IMR-90 (cell line): ENCODE measurements at regions not wholly inside any gene's neighbourhood (a gene's known extent, or its start where the extent isn't known, plus 50 kb on each side); places are given as distances from the start of the nearest gene placed in this dataset.

ENCODE experiments used
- ATAC-seq: fragments of 200-7000 bp; cut with Tn5 transposase; 2 replicates; pipeline ENCODE4 v1.9.1; 2020; ENCODE audit warnings: low read depth, mild to moderate bottlenecking, moderate library complexity
- BruUV-seq: library from RNA; stranded (reverse); fragments of 400-500 nt; replicated peaks from 2 replicates; lab custom pipeline; 2021; lab: Mats Ljungman, UMichigan
- CTCF ChIA-PET: fragments of 300-600 bp; formaldehyde crosslinking; extraction: SDS; loops from one replicate; lab custom pipeline; 2021; ENCODE audit warnings: antibody characterized with exemption; lab: Yijun Ruan, JAX
- POLR2A ChIA-PET: fragments of 300-600 bp; sonication (Branson Sonifier 250); formaldehyde crosslinking; loops from one replicate; lab custom pipeline; 2022; ENCODE audit warnings: antibody characterized with exemption; ENCODE audit not compliant: unreplicated experiment; lab: Charles Lee
- DNase-seq: peaks from one replicate; pipeline ENCODE4 v3.0.0; 2013
- H2AFZ ChIP-seq: replicated peaks from 2 replicates; pipeline ENCODE3; 2013; ENCODE audit warnings: low read length, mild to moderate bottlenecking; ENCODE audit not compliant: poor library complexity
- H2AK5ac ChIP-seq: 2 replicates; pipeline ENCODE4 v1.6.1; 2013; ENCODE audit warnings: low read depth, low read length, inconsistent platforms
- H2AK9ac ChIP-seq: replicated peaks from 2 replicates; pipeline ENCODE3; 2013; ENCODE audit warnings: mild to moderate bottlenecking, low read depth, low read length, moderate library complexity; ENCODE audit not compliant: poor library complexity
- H2BK120ac ChIP-seq: 2 replicates; pipeline ENCODE4 v1.6.1; 2013; ENCODE audit warnings: low read depth, low read length, inconsistent platforms
- H2BK15ac ChIP-seq: 3 replicates; pipeline ENCODE4 v1.6.1; 2013; ENCODE audit warnings: low read depth, low read length, inconsistent platforms
- H2BK20ac ChIP-seq: 2 replicates; pipeline ENCODE4 v1.6.1; 2013; ENCODE audit warnings: low read depth, mild to moderate bottlenecking, inconsistent platforms, low read length, moderate library complexity
- H2BK5ac ChIP-seq: 2 replicates; pipeline ENCODE4 v1.6.1; 2013; ENCODE audit warnings: mild to moderate bottlenecking, low read depth, low read length, inconsistent platforms; ENCODE audit not compliant: poor library complexity, severe bottlenecking
- H3K14ac ChIP-seq: replicated peaks from 2 replicates; pipeline ENCODE4 v1.6.1; 2013; ENCODE audit warnings: low read depth, low read length, inconsistent platforms
- H3K18ac ChIP-seq: 2 replicates; pipeline ENCODE4 v1.6.1; 2013; ENCODE audit warnings: low read depth, low read length, control low read depth
- H3K23ac ChIP-seq: 2 replicates; pipeline ENCODE4 v1.6.1; 2013; ENCODE audit warnings: low read depth, low read length, inconsistent platforms
- H3K27ac ChIP-seq: 2 replicates; pipeline ENCODE4 v1.5.1; 2013; ENCODE audit warnings: mild to moderate bottlenecking, control low read depth, low read length; ENCODE audit not compliant: insufficient read depth
- H3K27me3 ChIP-seq: 2 replicates; pipeline ENCODE4 v1.6.1; 2013; ENCODE audit warnings: low read length; ENCODE audit not compliant: control insufficient read depth, insufficient read depth
- H3K36me3 ChIP-seq: 2 replicates; pipeline ENCODE4 v1.6.1; 2013; ENCODE audit warnings: low read length, mixed read lengths; ENCODE audit not compliant: control insufficient read depth, insufficient read depth
- H3K4ac ChIP-seq: 2 replicates; pipeline ENCODE4 v1.6.1; 2013; ENCODE audit warnings: low read depth, low read length, inconsistent platforms
- H3K4me1 ChIP-seq: 2 replicates; pipeline ENCODE4 v1.6.1; 2013; ENCODE audit warnings: low read length, mixed read lengths; ENCODE audit not compliant: control insufficient read depth, insufficient read depth
- H3K4me2 ChIP-seq: 2 replicates; pipeline ENCODE4 v1.6.1; 2013; ENCODE audit warnings: low read depth, mild to moderate bottlenecking, control low read depth, low read length, moderate library complexity
- H3K4me3 ChIP-seq: 2 replicates; pipeline ENCODE4 v1.5.1; 2013; ENCODE audit warnings: low read depth, mild to moderate bottlenecking, control low read depth, low read length, moderate library complexity; ENCODE audit not compliant: insufficient read depth
- H3K56ac ChIP-seq: 2 replicates; pipeline ENCODE4 v1.6.1; 2013; ENCODE audit warnings: low read length, inconsistent platforms; ENCODE audit not compliant: insufficient read depth; ENCODE audit errors: extremely low read depth
- H3K79me1 ChIP-seq, 2 experiments: 2 replicates each; pipeline ENCODE4 v1.6.1; 2013; ENCODE audit warnings: low read length in 2 of 2, inconsistent platforms in 1 of 2, low read depth in 1 of 2
- H3K9ac ChIP-seq: 2 replicates; pipeline ENCODE4 v1.6.1; 2013; ENCODE audit warnings: low read depth, low read length, control low read depth
- H3K9me1 ChIP-seq: 2 replicates; pipeline ENCODE4 v1.6.1; 2013; ENCODE audit warnings: low read length, inconsistent platforms; ENCODE audit not compliant: insufficient read depth
- H3K9me3 ChIP-seq: 2 replicates; pipeline ENCODE4 v1.6.1; 2013; ENCODE audit warnings: low read length; ENCODE audit not compliant: control insufficient read depth, insufficient read depth
- H4K20me1 ChIP-seq: 2 replicates; pipeline ENCODE4 v1.6.1; 2013; ENCODE audit warnings: low read length, inconsistent platforms; ENCODE audit not compliant: insufficient read depth
- H4K5ac ChIP-seq: 2 replicates; pipeline ENCODE4 v1.6.1; 2013; ENCODE audit warnings: mild to moderate bottlenecking, low read depth, low read length, control low read depth
- H4K8ac ChIP-seq, 2 experiments: 2 replicates each; pipeline ENCODE4 v1.6.1; 2013; ENCODE audit warnings: low read depth in 2 of 2, low read length in 2 of 2, control low read depth in 1 of 2, inconsistent platforms in 1 of 2
- H4K91ac ChIP-seq: 2 replicates; pipeline ENCODE4 v1.6.1; 2013; ENCODE audit warnings: low read depth, low read length, inconsistent platforms; ENCODE audit not compliant: insufficient read depth
- CEBPB ChIP-seq: IDR thresholded peaks from 2 replicates; pipeline ENCODE4 v1.6.1; 2012; ENCODE audit warnings: low read depth, low read length, improper control_type of control experiment
- CTCF ChIP-seq: conservative IDR thresholded peaks from 2 replicates; pipeline ENCODE4 v1.5.1; 2012; ENCODE audit warnings: mild to moderate bottlenecking, low read depth, low read length, improper control_type of control experiment
- MAZ ChIP-seq: IDR thresholded peaks from 2 replicates; pipeline ENCODE4 v1.6.1; 2012; ENCODE audit warnings: low read depth, mild to moderate bottlenecking, low read length, improper control_type of control experiment, moderate library complexity, borderline replicate concordance
- MXI1 ChIP-seq: IDR thresholded peaks from 2 replicates; pipeline ENCODE4 v1.6.1; 2012; ENCODE audit warnings: low read depth, mild to moderate bottlenecking, low read length, moderate library complexity, borderline replicate concordance
- NFE2L2 ChIP-seq: fragments of 150-350 bp; IDR thresholded peaks from 2 replicates; pipeline ENCODE4 v1.6.1; 2016; ENCODE audit warnings: low read depth, mild to moderate bottlenecking, low read length
- RAD21 ChIP-seq: IDR thresholded peaks from 2 replicates; pipeline ENCODE4 v1.6.1; 2012; ENCODE audit warnings: low read length, improper control_type of control experiment
- SMC3 ChIP-seq: fragments of 150-350 bp; IDR thresholded peaks from 2 replicates; pipeline ENCODE4 v1.6.1; 2016; ENCODE audit warnings: low read depth, mild to moderate bottlenecking, antibody characterized with exemption, low read length, moderate library complexity
- USF2 ChIP-seq: fragments of 150-350 bp; IDR thresholded peaks from 2 replicates; pipeline ENCODE4 v1.6.1; 2017; ENCODE audit warnings: mild to moderate bottlenecking, antibody characterized with exemption, low read length, low read depth
- WGBS, 2 experiments: methylation state at CpG; one replicate each; pipeline versions ENCODE4 v1.1.5 to v1.1.7; 2013; ENCODE audit warnings: missing lambda C conversion rate in 2 of 2; ENCODE audit not compliant: insufficient read length in 1 of 2; ENCODE audit errors: extremely low coverage in 2 of 2; 5-methylcytosine and 5-hydroxymethylcytosine counted together
- dilution Hi-C: fragments of 300-500 bp; cut with HindIII; formaldehyde crosslinking; loops from one replicate; pipeline ENCODE4 v1.14.3; 2018; ENCODE audit warnings: low sequenced_read_pairs; ENCODE audit not compliant: unreplicated experiment
- in situ Hi-C: fragments of 300-500 bp; cut with MboI; formaldehyde crosslinking; loops from 3 replicates; pipeline ENCODE4 v1.14.3; 2019; ENCODE audit warnings: low sequenced_read_pairs, inconsistent platforms, mixed read lengths
- intact Hi-C: fragments of 100-400 bp; cut with micrococcal nuclease; formaldehyde crosslinking; loops from 2 replicates; pipeline ENCODE4 v1.10.0; 2022

- Histone ChIP-seq H3K23ac (no peak overlapping the region), H3K18ac (no peak overlapping the region), H3K9ac (no peak overlapping the region), H4K20me1 (no peaks in the 10 kb centered on the region), H2AK9ac (no peak overlapping the region), H3K9me3 (no peaks in the 10 kb centered on the region), H3K4me1 (no peaks in the 10 kb centered on the region), H3K14ac (no peak overlapping the region), H4K5ac (no peak overlapping the region), H2AK5ac (no peak overlapping the region), H4K91ac (no peak overlapping the region), H2BK120ac (no peak overlapping the region), H3K4ac (no peak overlapping the region), H3K4me3 (no peak overlapping the region), H2AFZ (no peak overlapping the region), H3K36me3 (no peaks in the 10 kb centered on the region), H2BK5ac (no peak overlapping the region), H2BK15ac (no peak overlapping the region), H3K27me3 (no peaks in the 10 kb centered on the region), H3K9me1 (no peaks in the 10 kb centered on the region), H3K79me1 (no peaks in the 10 kb centered on the region), H3K56ac (no peak overlapping the region), H4K8ac (no peak overlapping the region; a peak in 1 of 4 replicates), H3K4me2 (no peak overlapping the region), H2BK20ac (no peak overlapping the region), H3K27ac (no peak overlapping the region)
- WGBS, 2 experiments, result no CpG with 5 or more reads among the region's 5 CpGs
- BruUV-seq, result no TSS peak
- peak; percentile 80 for ATAC-seq
- CTCF ChIA-PET, result interaction anchor here (0.7 to 2.3 kb wide), 2 partner anchors 123 to 137 kb away, joined by 5 to 7 read pairs; no protein-coding TSS in a partner anchor
- DNase-seq, result peak; percentile 54
- in situ Hi-C loops (no loop called here), intact Hi-C loops (loop anchor here (1.0 to 5.0 kb wide), 3 partner anchors 123 to 368 kb away; no protein-coding TSS in a partner anchor), dilution Hi-C loops (no loop called here)
- no peak for TF ChIP-seq USF2
- TF ChIP-seq NFE2L2, result no peak
- no peak for TF ChIP-seq MXI1
- TF ChIP-seq SMC3, result peak; percentile 76
- TF ChIP-seq CTCF, result peak; percentile 71
- TF ChIP-seq RAD21, result peak; percentile 63
- TF ChIP-seq MAZ, result no peak
- TF ChIP-seq CEBPB, result no peak
- POLR2A ChIA-PET, result no interaction called here
Measured at GRCh38 chr2:223674998-223675609, 72.9 kb upstream of the SCG2 start.
